Mesenchymal stem cell (in vitro differentiated cells and primary cell): ENCODE measurements at regions not wholly inside any gene's neighbourhood (a gene's known extent, or its start where the extent isn't known, plus 50 kb on each side); places are given as distances from the start of the nearest gene placed in this dataset.
A peak's percentile ranks its signal among the peaks of the same experiment; 100 is the strongest.

ENCODE experiments used
- DNase-seq: peaks from one replicate; pipeline ENCODE4 v3.0.0-alpha.2; 2013
- H2AFZ ChIP-seq: one replicate; pipeline ENCODE4 v1.6.1; 2013; ENCODE audit warnings: low read depth, mild to moderate bottlenecking, control low read depth, inconsistent platforms, low read length, moderate library complexity
- H2AK5ac ChIP-seq: 2 replicates; pipeline ENCODE4 v1.6.1; 2013; ENCODE audit warnings: low read length, moderate library complexity, mild to moderate bottlenecking, inconsistent platforms; ENCODE audit not compliant: severe bottlenecking
- H2BK120ac ChIP-seq: one replicate; pipeline ENCODE4 v1.6.1; 2013; ENCODE audit warnings: low read depth, mild to moderate bottlenecking, inconsistent platforms, low read length, moderate library complexity
- H2BK12ac ChIP-seq, 2 experiments: one replicate each; pipeline ENCODE4 v1.6.1; 2013; ENCODE audit warnings: inconsistent platforms in 2 of 2, low read length in 2 of 2, mild to moderate bottlenecking in 2 of 2, moderate library complexity in 2 of 2, control low read depth in 1 of 2
- H2BK15ac ChIP-seq: one replicate; pipeline ENCODE4 v1.6.1; 2013; ENCODE audit warnings: mild to moderate bottlenecking, low read depth, inconsistent platforms; ENCODE audit not compliant: poor library complexity, severe bottlenecking
- H2BK5ac ChIP-seq: 2 replicates; pipeline ENCODE4 v1.6.1; 2013; ENCODE audit warnings: low read depth, mild to moderate bottlenecking, low read length, control low read depth, inconsistent platforms; ENCODE audit not compliant: poor library complexity, severe bottlenecking
- H3K14ac ChIP-seq, 2 experiments: one replicate each; pipeline ENCODE4 v1.6.1; 2013; ENCODE audit warnings: inconsistent platforms in 2 of 2, low read length in 2 of 2, control low read depth in 1 of 2, mild to moderate bottlenecking in 1 of 2, moderate library complexity in 1 of 2
- H3K18ac ChIP-seq, 2 experiments: one replicate each; pipeline ENCODE4 v1.6.1; 2013; ENCODE audit warnings: inconsistent platforms in 2 of 2, low read length in 2 of 2, control low read depth in 1 of 2, low read depth in 1 of 2, mild to moderate bottlenecking in 1 of 2
- H3K23ac ChIP-seq, 2 experiments: one replicate each; pipeline ENCODE4 v1.6.1; 2013; ENCODE audit warnings: inconsistent platforms in 2 of 2, low read length in 2 of 2, mild to moderate bottlenecking in 2 of 2, moderate library complexity in 2 of 2, control low read depth in 1 of 2
- H3K27ac ChIP-seq: 2 replicates; pipeline ENCODE4 v1.5.1; 2013; ENCODE audit warnings: mild to moderate bottlenecking, moderate library complexity, low read length, control low read depth, inconsistent platforms; ENCODE audit not compliant: poor library complexity, severe bottlenecking
- H3K27me3 ChIP-seq, 2 experiments: 2 replicates each; pipeline versions ENCODE4 v1.6.1 to v1.7.0; 2013; ENCODE audit warnings: low read length in 2 of 2, mild to moderate bottlenecking in 2 of 2, moderate library complexity in 2 of 2, control low read depth in 1 of 2, inconsistent platforms in 1 of 2; ENCODE audit not compliant: control insufficient read depth in 1 of 2, insufficient read depth in 1 of 2
- H3K36me3 ChIP-seq, 2 experiments: 2 replicates each; pipeline versions ENCODE4 v1.6.1 to v1.7.0; 2013; ENCODE audit warnings: low read length in 2 of 2, control low read depth in 1 of 2, inconsistent platforms in 1 of 2, low read depth in 1 of 2, mild to moderate bottlenecking in 1 of 2; ENCODE audit not compliant: insufficient read depth in 2 of 2, control insufficient read depth in 1 of 2
- H3K4ac ChIP-seq, 2 experiments: one replicate each; pipeline ENCODE4 v1.6.1; 2013; ENCODE audit warnings: inconsistent platforms in 2 of 2, low read length in 2 of 2, mild to moderate bottlenecking in 2 of 2, moderate library complexity in 2 of 2, control low read depth in 1 of 2, low read depth in 1 of 2
- H3K4me1 ChIP-seq: 2 replicates; pipeline ENCODE4 v1.6.1; 2013; ENCODE audit warnings: low read depth, low read length, control low read depth; ENCODE audit not compliant: control insufficient read depth, insufficient read depth
- H3K4me2 ChIP-seq: 2 replicates; pipeline ENCODE4 v1.6.1; 2013; ENCODE audit warnings: low read length, mild to moderate bottlenecking, inconsistent platforms; ENCODE audit not compliant: poor library complexity, severe bottlenecking
- H3K4me3 ChIP-seq, 2 experiments: 2 replicates each; pipeline versions ENCODE4 v1.5.1 to v1.7.0; 2013; ENCODE audit warnings: low read length in 2 of 2, mild to moderate bottlenecking in 2 of 2, control low read depth in 1 of 2, low read depth in 1 of 2; ENCODE audit not compliant: insufficient read depth in 1 of 2
- H3K79me1 ChIP-seq: replicated peaks from 2 replicates; pipeline ENCODE4 v1.6.1; 2013; ENCODE audit warnings: mild to moderate bottlenecking, control low read depth, low read length, inconsistent platforms; ENCODE audit not compliant: poor library complexity, severe bottlenecking
- H3K9ac ChIP-seq: 2 replicates; pipeline ENCODE4 v1.7.0; 2013; ENCODE audit warnings: mild to moderate bottlenecking, low read length, moderate library complexity
- H3K9me3 ChIP-seq: 2 replicates; pipeline ENCODE4 v1.7.0; 2013; ENCODE audit warnings: mild to moderate bottlenecking, low read length; ENCODE audit not compliant: control insufficient read depth
- H4K8ac ChIP-seq: one replicate; pipeline ENCODE4 v1.6.1; 2013; ENCODE audit warnings: inconsistent platforms, mild to moderate bottlenecking, low read length, moderate library complexity
- H4K91ac ChIP-seq: one replicate; pipeline ENCODE4 v1.6.1; 2013; ENCODE audit warnings: mild to moderate bottlenecking, low read length, inconsistent platforms
- WGBS: methylation state at CpG from one replicate; pipeline ENCODE4 v1.1.7; 2013; ENCODE audit warnings: mixed read lengths; 5-methylcytosine and 5-hydroxymethylcytosine counted together

DNA sequence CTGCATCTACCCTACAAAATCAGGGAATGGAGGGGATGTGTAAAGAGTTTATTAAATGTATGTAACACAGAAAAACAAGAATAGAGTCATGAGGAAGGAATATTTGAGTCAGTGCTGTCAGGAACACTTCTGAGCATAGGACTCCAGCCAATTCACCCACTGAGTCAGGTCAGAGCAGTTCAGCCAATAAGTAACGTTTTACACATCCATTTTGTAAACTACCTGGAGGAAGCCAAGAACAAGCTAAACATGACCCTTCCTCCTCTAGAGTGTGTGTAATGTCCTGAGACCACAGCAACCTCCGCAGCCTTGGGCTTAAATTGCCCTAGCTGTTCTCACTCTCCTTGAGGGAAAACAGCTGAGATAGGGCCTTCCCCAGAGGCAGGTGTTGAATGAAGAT lies 691.5 kb upstream of the LRRN3 start:
- 82% methylated on average over 2 of the region's 2 CpGs for WGBS
- no peak overlapping the region for H3K4ac ChIP-seq
- H3K36me3 ChIP-seq = no peaks in the 10 kb centered on the region
- no peak overlapping the region for H3K14ac ChIP-seq
- H3K4me3 ChIP-seq = no peak overlapping the region
- DNase-seq = no peak
- H2BK5ac ChIP-seq = no peak overlapping the region
- H2BK15ac ChIP-seq = no peak overlapping the region
- no peak overlapping the region for H3K4me2 ChIP-seq
- peak overlapping the region in 1 of 2 experiments; percentile 34 for H2BK12ac ChIP-seq
- H3K9me3 ChIP-seq = no peaks in the 10 kb centered on the region
- no peaks in the 10 kb centered on the region for H3K27me3 ChIP-seq
- H4K91ac ChIP-seq = no peak overlapping the region
- H3K23ac ChIP-seq = no peak overlapping the region
- peaks cover 3% of the 10 kb centered on the region for H3K4me1 ChIP-seq
- no peak overlapping the region for H2BK120ac ChIP-seq
- H2AFZ ChIP-seq = no peak overlapping the region
- peak overlapping the region; percentile 65 for H3K27ac ChIP-seq
- H3K79me1 ChIP-seq = no peaks in the 10 kb centered on the region
- no peak overlapping the region for H2AK5ac ChIP-seq
- no peak overlapping the region for H3K9ac ChIP-seq
- no peak overlapping the region for H4K8ac ChIP-seq
- H3K18ac ChIP-seq = no peak overlapping the region

DNA sequence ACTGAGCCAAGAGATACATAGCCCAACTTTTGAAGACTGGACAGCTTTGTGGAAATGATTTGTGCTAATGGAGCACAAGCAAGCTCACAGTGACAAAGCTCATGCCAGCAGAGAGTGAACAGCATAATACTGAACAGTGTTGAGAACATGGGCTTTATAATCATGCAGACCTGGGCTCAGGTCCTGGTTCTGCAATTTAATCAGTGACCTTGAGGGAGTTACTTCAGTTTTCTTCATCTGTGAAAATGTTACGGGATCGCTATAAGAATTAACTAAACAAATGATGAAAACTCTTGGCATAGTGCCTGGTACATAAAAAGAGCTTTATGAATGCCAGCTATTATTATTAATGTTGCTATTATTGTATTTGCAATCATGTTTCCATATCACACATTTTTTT lies 690.5 kb upstream of the LRRN3 start:
- WGBS = 94% methylated on average over 2 of the region's 2 CpGs
- H2AFZ ChIP-seq = no peak overlapping the region

DNA sequence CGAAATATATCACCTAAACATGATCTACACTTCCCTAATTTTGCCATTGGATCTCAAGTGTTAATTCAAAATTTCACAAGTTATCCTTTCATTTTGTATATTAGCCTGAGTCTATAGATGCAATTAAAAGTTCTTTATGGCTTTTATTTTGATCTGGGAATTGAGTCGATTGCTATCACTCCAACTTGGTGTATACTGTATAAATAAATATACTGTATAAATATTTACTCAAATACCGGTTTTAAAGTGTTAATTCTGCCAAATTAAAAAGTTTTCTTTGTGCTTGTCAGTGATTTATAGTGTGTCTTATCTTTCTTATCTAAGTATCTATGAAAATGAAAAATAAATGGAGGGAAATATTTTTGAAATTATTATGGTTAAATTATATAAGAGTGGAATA lies 683.7 kb upstream of the LRRN3 start:
- H3K23ac ChIP-seq = no peak overlapping the region
- no peak overlapping the region for H4K91ac ChIP-seq
- H3K4ac ChIP-seq = no peak overlapping the region
- H2BK15ac ChIP-seq = no peak overlapping the region
- no peak overlapping the region for H3K27ac ChIP-seq
- H2BK12ac ChIP-seq = no peak overlapping the region
- no peak overlapping the region for H2AK5ac ChIP-seq
- no peaks in the 10 kb centered on the region for H3K4me1 ChIP-seq
- DNase-seq = no peak
- H3K36me3 ChIP-seq = no peaks in the 10 kb centered on the region
- H3K79me1 ChIP-seq = no peaks in the 10 kb centered on the region
- H3K9ac ChIP-seq = no peak overlapping the region
- H3K4me3 ChIP-seq = no peak overlapping the region
- no peak overlapping the region for H3K14ac ChIP-seq
- H3K18ac ChIP-seq = no peak overlapping the region
- H3K27me3 ChIP-seq = no peaks in the 10 kb centered on the region
- WGBS = 80% methylated on average over 1 of the region's 3 CpGs
- no peak overlapping the region for H3K4me2 ChIP-seq
- H2AFZ ChIP-seq = no peak overlapping the region
- H2BK120ac ChIP-seq = no peak overlapping the region
- no peak overlapping the region for H4K8ac ChIP-seq
- H3K9me3 ChIP-seq = peaks cover 12% of the 10 kb centered on the region
- H2BK5ac ChIP-seq = no peak overlapping the region

More for the DNA sequence above, 690.5 kb upstream of the LRRN3 start:
- Histone ChIP-seq H2AK5ac (no peak overlapping the region), H3K18ac (no peak overlapping the region), H3K9ac (no peak overlapping the region), H3K23ac (no peak overlapping the region), H2BK15ac (no peak overlapping the region), H4K91ac (no peak overlapping the region), H3K4me3 (no peak overlapping the region), H3K4me2 (no peak overlapping the region), H2BK120ac (no peak overlapping the region), H3K27ac (no peak overlapping the region), H3K27me3 (no peaks in the 10 kb centered on the region), H4K8ac (no peak overlapping the region), H3K4me1 (peaks cover 3% of the 10 kb centered on the region), H2BK5ac (no peak overlapping the region), H3K79me1 (no peaks in the 10 kb centered on the region), H3K36me3 (no peaks in the 10 kb centered on the region), H3K14ac (no peak overlapping the region), H2BK12ac (no peak overlapping the region), H3K4ac (no peak overlapping the region), H3K9me3 (no peaks in the 10 kb centered on the region)
- no peak for DNase-seq

DNA sequence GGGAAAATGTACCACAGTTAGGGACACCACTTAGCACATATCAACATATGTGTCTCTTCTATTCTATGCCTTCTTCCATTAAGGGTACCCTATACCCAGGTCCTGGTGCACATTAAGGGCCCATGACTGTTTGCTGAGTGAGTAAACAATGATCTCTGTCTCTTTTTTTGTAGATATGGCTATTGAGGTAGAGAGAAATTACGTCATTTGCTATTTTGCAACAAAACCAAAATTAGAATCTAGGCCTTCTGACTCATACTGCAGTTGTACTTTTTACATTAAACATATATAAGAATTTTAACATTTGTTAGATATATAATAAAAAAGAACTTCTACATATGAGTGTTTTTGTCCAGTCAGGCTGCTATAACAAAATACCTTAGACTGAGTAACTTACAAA lies 683.2 kb upstream of the LRRN3 start:
- no peak overlapping the region for H3K14ac ChIP-seq
- H3K9me3 ChIP-seq = peaks cover 12% of the 10 kb centered on the region
- H3K4me3 ChIP-seq = no peak overlapping the region
- H3K4me1 ChIP-seq = no peaks in the 10 kb centered on the region
- no peak overlapping the region for H3K4me2 ChIP-seq
- H2BK12ac ChIP-seq = no peak overlapping the region
- H2AFZ ChIP-seq = no peak overlapping the region
- no peak overlapping the region for H2BK5ac ChIP-seq
- H2BK15ac ChIP-seq = no peak overlapping the region
- H3K27me3 ChIP-seq = no peaks in the 10 kb centered on the region
- no peak for DNase-seq
- no peak overlapping the region for H3K4ac ChIP-seq
- H3K18ac ChIP-seq = no peak overlapping the region
- no CpG with 5 or more reads among the region's 1 CpG for WGBS
- H3K9ac ChIP-seq = no peak overlapping the region
- no peak overlapping the region for H2BK120ac ChIP-seq
- H4K91ac ChIP-seq = no peak overlapping the region
- no peaks in the 10 kb centered on the region for H3K36me3 ChIP-seq
- no peak overlapping the region for H4K8ac ChIP-seq
- H3K23ac ChIP-seq = no peak overlapping the region
- H2AK5ac ChIP-seq = no peak overlapping the region
- H3K27ac ChIP-seq = no peak overlapping the region
- no peaks in the 10 kb centered on the region for H3K79me1 ChIP-seq
